ENCODE measurements at regions not wholly inside any gene's neighbourhood (a gene's known extent, or its start where the extent isn't known, plus 50 kb on each side); places are given as distances from the start of the nearest gene placed in this dataset.
A peak's percentile ranks its signal among the peaks of the same experiment; 100 is the strongest.

DNA sequence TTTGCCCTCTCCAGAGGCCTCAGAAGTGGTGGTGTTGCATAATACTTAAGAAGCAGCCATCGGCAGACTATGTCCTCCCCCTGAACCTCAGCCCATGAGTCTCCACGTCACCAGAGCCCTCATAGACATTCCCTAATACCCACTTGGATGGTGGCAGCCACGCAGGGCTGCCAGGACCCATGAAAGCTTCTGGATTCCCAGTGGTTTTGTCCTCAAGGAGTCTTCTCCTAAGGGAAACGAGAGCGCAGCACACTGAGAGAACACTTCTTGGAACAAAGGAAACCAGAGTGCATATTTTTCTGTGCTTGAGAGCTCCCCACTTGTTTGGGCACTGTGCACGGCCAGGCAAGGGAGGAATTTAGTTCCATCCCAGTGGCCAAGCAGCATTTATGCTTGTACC lies 204.1 kb upstream of the DMD start:
- no peak overlapping the region for H3K27ac ChIP-seq
- no peak for DNase-seq
- H3K4me1 ChIP-seq = no peaks in the 10 kb centered on the region
- H3K36me3 ChIP-seq = no peaks in the 10 kb centered on the region
- H3K9me3 ChIP-seq = no peaks in the 10 kb centered on the region
- TF ChIP-seq, protein P1, sequence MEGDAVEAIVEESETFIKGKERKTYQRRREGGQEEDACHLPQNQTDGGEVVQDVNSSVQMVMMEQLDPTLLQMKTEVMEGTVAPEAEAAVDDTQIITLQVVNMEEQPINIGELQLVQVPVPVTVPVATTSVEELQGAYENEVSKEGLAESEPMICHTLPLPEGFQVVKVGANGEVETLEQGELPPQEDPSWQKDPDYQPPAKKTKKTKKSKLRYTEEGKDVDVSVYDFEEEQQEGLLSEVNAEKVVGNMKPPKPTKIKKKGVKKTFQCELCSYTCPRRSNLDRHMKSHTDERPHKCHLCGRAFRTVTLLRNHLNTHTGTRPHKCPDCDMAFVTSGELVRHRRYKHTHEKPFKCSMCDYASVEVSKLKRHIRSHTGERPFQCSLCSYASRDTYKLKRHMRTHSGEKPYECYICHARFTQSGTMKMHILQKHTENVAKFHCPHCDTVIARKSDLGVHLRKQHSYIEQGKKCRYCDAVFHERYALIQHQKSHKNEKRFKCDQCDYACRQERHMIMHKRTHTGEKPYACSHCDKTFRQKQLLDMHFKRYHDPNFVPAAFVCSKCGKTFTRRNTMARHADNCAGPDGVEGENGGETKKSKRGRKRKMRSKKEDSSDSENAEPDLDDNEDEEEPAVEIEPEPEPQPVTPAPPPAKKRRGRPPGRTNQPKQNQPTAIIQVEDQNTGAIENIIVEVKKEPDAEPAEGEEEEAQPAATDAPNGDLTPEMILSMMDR (IDR thresholded peaks at IDR 0.05) = no peak
- no peaks in the 10 kb centered on the region for H3K27me3 ChIP-seq
- no peak overlapping the region for H3K4me3 ChIP-seq
- intact Hi-C loops (cut with DNase I; ENCODE audit: low total_unique reads) = no loop called here

DNA sequence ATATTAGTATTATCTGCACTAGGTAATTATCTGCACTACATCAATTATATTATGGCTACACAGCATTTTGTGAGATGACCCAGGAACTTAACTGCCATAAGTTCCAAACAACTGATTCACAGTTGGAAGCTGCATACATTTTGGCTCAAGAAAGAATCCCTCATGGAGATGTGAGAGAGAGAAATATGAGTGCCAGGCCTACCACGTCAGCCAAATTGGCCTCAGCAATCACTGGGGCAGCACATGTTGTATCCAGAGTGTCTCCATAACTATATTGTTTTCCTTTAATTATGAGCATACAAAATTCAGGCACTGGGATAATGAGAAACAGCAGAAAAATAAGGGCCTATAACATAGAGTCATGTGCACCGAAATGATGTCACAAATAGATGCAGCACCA lies 174.2 kb upstream of the DMD start:
- intact Hi-C loops (cut with DNase I; ENCODE audit: low total_unique reads) = no loop called here
- H3K4me3 ChIP-seq = no peak overlapping the region
- no peak for DNase-seq
- H3K27ac ChIP-seq = no peak overlapping the region
- no peak for TF ChIP-seq POLR2A (IDR thresholded peaks at IDR 0.05)
- H3K36me3 ChIP-seq = no peaks in the 10 kb centered on the region
- no peaks in the 10 kb centered on the region for H3K27me3 ChIP-seq
- H3K4me1 ChIP-seq = no peaks in the 10 kb centered on the region
- no peaks in the 10 kb centered on the region for H3K9me3 ChIP-seq

DNA sequence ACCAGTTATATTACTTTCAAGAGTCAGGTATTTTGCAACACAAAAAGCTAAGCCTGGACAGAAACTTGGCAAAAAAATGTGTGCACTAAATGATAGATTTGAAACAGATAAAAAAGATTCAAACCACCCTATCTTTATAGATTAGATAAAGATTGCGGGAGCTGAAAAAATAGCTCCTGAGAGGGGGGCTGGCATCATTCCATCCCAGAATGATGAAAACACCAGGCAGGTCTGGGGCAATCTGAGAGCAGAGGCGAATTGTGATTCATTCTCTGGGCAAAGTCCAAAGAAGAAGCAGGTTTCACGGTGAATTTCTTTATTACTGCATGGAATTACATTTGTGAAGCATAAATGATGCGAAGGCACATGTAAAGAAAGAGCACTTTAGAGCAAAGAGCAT lies 168.5 kb upstream of the DMD start:
- Histone ChIP-seq H3K36me3 (no peaks in the 10 kb centered on the region), H3K27me3 (no peaks in the 10 kb centered on the region), H3K4me3 (no peak overlapping the region), H3K9me3 (no peaks in the 10 kb centered on the region), H3K27ac (no peak overlapping the region), H3K4me1 (no peaks in the 10 kb centered on the region)
- no peak for DNase-seq
- intact Hi-C loops (cut with DNase I; ENCODE audit: low total_unique reads) = no loop called here
- no peak for TF ChIP-seq POLR2A (IDR thresholded peaks at IDR 0.05)
- TF ChIP-seq, protein P1 (IDR thresholded peaks at IDR 0.05) = no peak

DNA sequence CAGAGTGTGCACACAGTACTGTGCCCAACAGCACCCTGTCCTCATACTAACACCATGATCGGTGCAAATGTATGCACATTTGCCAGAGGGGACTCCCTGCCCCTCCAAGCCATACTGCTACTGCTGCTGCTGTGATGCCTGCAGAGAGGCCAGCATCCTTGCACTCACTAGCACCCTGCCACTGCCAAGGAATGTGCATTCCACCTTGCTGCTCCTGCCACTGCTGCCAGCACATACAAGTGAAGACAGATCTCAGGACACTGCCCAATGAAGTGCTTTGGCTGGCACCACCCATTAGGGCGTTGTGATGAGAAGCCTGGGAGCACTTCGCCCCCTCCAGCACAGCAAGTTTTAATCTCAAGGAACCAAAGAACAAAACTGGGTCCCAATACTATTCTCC lies 146.3 kb upstream of the DMD start:
- peaks cover 0 to 5% of the 10 kb centered on the region in 2 donors for H3K27me3 ChIP-seq
- DNase-seq = no peak
- no peaks in the 10 kb centered on the region for H3K36me3 ChIP-seq
- no peaks in the 10 kb centered on the region for H3K4me1 ChIP-seq
- TF ChIP-seq, protein P1 (IDR thresholded peaks at IDR 0.05) = no peak
- TF ChIP-seq POLR2A (IDR thresholded peaks at IDR 0.05) = no peak
- H3K4me3 ChIP-seq = no peak overlapping the region
- intact Hi-C loops (cut with DNase I; ENCODE audit: low total_unique reads) = no loop called here
- no peak overlapping the region for H3K27ac ChIP-seq
- no peaks in the 10 kb centered on the region for H3K9me3 ChIP-seq

DNA sequence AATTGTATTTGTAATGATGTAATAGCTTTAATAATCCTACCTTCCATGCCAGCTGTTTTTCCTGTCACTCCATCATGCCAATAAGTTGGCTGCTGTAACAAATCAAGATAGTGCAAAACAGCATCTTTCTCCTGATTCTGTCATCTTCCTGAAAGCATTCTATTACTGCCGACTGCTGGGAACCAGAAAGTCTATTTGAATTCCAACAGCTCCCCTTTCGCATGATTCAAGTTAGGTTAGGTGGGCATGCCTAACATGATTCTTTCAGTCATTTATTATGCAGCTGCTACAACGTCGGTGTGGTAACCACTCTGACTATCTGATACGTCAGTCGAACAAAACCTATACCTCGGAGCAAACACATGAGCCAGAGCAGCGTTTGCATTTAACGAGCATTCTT lies 127.9 kb upstream of the DMD start:
- intact Hi-C loops (cut with DNase I; ENCODE audit: low total_unique reads) = no loop called here
- peaks cover 0 to 4% of the 10 kb centered on the region in 2 donors for H3K27me3 ChIP-seq
- H3K4me1 ChIP-seq = no peaks in the 10 kb centered on the region
- no peak for DNase-seq
- TF ChIP-seq POLR2A (IDR thresholded peaks at IDR 0.05) = no peak
- TF ChIP-seq, protein P1 (IDR thresholded peaks at IDR 0.05) = no peak
- H3K9me3 ChIP-seq = no peaks in the 10 kb centered on the region
- H3K4me3 ChIP-seq = peak overlapping the region in 1 of 2 donors; percentile 21
- H3K36me3 ChIP-seq = no peaks in the 10 kb centered on the region
- no peak overlapping the region for H3K27ac ChIP-seq

DNA sequence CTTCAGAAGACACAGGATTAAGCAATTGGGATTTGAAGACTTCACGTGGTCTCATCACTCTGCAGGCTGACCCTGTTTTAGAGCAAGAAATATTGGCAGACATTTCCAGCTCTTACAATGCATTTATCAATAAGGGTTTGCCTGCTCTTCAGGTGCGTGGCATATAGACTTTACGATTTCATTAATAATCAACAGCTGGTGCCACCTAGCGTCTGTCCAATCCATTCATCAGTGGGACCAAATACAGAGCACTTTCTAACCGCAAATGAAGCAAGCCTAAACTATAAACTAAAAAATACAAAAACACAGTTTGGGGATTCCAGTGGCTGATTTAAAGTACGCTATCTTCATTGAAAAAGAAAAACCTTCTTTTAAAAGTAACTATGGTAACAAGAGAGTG lies 125.4 kb upstream of the DMD start:
- Histone ChIP-seq H3K27ac (no peak overlapping the region), H3K27me3 (peaks cover 0 to 4% of the 10 kb centered on the region in 2 donors), H3K9me3 (no peaks in the 10 kb centered on the region), H3K36me3 (no peaks in the 10 kb centered on the region), H3K4me1 (no peaks in the 10 kb centered on the region), H3K4me3 (no peak overlapping the region)
- peak in 1 of 2 donors; percentile 14 for DNase-seq
- TF ChIP-seq POLR2A (IDR thresholded peaks at IDR 0.05) = no peak
- TF ChIP-seq, protein P1 (IDR thresholded peaks at IDR 0.05) = peak in 3 of 4 experiments; percentile 17 to 29 (median 26)
- intact Hi-C loops (cut with DNase I; ENCODE audit: low total_unique reads) = no loop called here
